ENCODE measurements at regions not wholly inside any gene's neighbourhood (a gene's known extent, or its start where the extent isn't known, plus 50 kb on each side); places are given as distances from the start of the nearest gene placed in this dataset.
A peak's percentile ranks its signal among the peaks of the same experiment; 100 is the strongest.

GRCh38 chr13:29969286-29969685, 118.9 kb upstream of the UBL3 start:
- no peak overlapping the region for H3K4me3 ChIP-seq (ENCODE audit: low read depth, low read length)
- TF ChIP-seq, protein P1, sequence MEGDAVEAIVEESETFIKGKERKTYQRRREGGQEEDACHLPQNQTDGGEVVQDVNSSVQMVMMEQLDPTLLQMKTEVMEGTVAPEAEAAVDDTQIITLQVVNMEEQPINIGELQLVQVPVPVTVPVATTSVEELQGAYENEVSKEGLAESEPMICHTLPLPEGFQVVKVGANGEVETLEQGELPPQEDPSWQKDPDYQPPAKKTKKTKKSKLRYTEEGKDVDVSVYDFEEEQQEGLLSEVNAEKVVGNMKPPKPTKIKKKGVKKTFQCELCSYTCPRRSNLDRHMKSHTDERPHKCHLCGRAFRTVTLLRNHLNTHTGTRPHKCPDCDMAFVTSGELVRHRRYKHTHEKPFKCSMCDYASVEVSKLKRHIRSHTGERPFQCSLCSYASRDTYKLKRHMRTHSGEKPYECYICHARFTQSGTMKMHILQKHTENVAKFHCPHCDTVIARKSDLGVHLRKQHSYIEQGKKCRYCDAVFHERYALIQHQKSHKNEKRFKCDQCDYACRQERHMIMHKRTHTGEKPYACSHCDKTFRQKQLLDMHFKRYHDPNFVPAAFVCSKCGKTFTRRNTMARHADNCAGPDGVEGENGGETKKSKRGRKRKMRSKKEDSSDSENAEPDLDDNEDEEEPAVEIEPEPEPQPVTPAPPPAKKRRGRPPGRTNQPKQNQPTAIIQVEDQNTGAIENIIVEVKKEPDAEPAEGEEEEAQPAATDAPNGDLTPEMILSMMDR (IDR thresholded peaks at IDR 0.05; ENCODE audit: low read depth, low read length), result no peak
- in situ Hi-C loops (cut with HindIII; ENCODE audit: low sequenced_read_pairs), result no loop called here
- DNase-seq (ENCODE audit: low read depth, low spot score), result peak; percentile 81

- DNase-seq (ENCODE audit: low read depth, low spot score), result no peak
- H3K4me3 ChIP-seq (ENCODE audit: low read depth, low read length), result no peak overlapping the region
- in situ Hi-C loops (cut with HindIII; ENCODE audit: low sequenced_read_pairs), result no loop called here
- TF ChIP-seq, protein P1 (IDR thresholded peaks at IDR 0.05; ENCODE audit: low read depth, low read length), result no peak
These were observed 113.9 kb upstream of the UBL3 start for GRCh38 chr13:29964181-29964845.

DNA sequence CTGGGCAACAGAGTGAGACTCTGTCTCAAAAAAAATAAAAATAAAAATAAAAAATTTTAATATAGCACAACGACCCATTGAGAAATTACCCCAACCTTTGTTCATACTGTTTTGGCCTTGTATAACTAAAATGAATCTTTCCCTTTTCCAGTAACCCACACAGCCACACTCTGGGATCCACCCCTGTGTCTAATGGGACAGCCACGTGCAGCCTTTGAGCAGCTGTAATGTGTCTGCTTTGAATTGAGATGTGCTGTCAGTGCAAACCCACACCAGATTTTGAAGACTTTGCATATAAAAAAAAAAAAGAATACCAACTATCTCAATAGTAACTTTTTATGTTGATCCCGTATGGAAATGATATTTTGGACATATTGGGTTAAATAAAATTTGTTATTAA, 112.7 kb upstream of the UBL3 start:
- TF ChIP-seq, protein P1 (IDR thresholded peaks at IDR 0.05; ENCODE audit: low read depth, low read length), result no peak
- DNase-seq (ENCODE audit: low read depth, low spot score), result no peak
- no peak overlapping the region for H3K4me3 ChIP-seq (ENCODE audit: low read depth, low read length)
- in situ Hi-C loops (cut with HindIII; ENCODE audit: low sequenced_read_pairs), result no loop called here

- in situ Hi-C loops (cut with HindIII; ENCODE audit: low sequenced_read_pairs), result no loop called here
These were observed 110.7 kb upstream of the UBL3 start for GRCh38 chr13:29961036-29961670.

GRCh38 chr13:29959603-29960002, 109.2 kb upstream of the UBL3 start:
- TF ChIP-seq, protein P1 (IDR thresholded peaks at IDR 0.05; ENCODE audit: low read depth, low read length), result no peak
- in situ Hi-C loops (cut with HindIII; ENCODE audit: low sequenced_read_pairs), result no loop called here
- no peak for DNase-seq (ENCODE audit: low read depth, low spot score)
- no peak overlapping the region for H3K4me3 ChIP-seq (ENCODE audit: low read depth, low read length)

More at GRCh38 chr13:29961036-29961670, 110.7 kb upstream of the UBL3 start:
- H3K4me3 ChIP-seq (ENCODE audit: low read depth, low read length), result no peak overlapping the region
- TF ChIP-seq, protein P1 (IDR thresholded peaks at IDR 0.05; ENCODE audit: low read depth, low read length), result no peak
- DNase-seq (ENCODE audit: low read depth, low spot score), result no peak

DNA sequence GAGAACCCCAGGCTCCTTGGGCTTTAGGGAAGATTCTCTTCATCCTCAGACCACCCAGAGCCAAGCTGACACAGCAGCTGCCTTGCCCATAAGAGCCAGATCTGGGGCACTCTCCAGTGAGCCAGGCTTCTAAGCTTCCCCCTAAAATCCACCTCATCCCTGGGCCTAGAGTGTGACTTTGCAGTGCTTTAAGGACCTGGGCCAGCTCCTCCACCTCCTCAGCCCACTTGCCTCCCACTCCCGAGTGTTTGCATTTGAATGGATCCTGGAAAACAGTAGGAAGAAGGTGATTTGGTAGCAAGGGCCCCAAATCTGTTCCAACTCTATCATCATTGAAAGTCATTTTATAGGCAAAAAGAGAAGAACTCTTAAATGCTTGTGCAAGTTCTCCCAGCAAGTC, 108.7 kb upstream of the UBL3 start:
- TF ChIP-seq, protein P1 (IDR thresholded peaks at IDR 0.05; ENCODE audit: low read depth, low read length), result no peak
- DNase-seq (ENCODE audit: low read depth, low spot score), result no peak
- no peak overlapping the region for H3K4me3 ChIP-seq (ENCODE audit: low read depth, low read length)
- in situ Hi-C loops (cut with HindIII; ENCODE audit: low sequenced_read_pairs), result no loop called here

All from astrocyte of the spinal cord (primary cell).